GM10248 (cell line): ENCODE measurements at regions not wholly inside any gene's neighbourhood (a gene's known extent, or its start where the extent isn't known, plus 50 kb on each side); places are given as distances from the start of the nearest gene placed in this dataset.

Experiments used
- CTCF ChIA-PET: fragments of 300-600 bp; sonication (Branson Sonifier 250); formaldehyde crosslinking; extraction: SDS; loops from one replicate; lab custom pipeline; 2021; ENCODE audit warnings: antibody characterized with exemption; lab: Yijun Ruan, JAX
- POLR2A ChIA-PET: fragments of 350-650 bp; sonication (Branson Sonifier 250); formaldehyde crosslinking; extraction: SDS; loops from one replicate; lab custom pipeline; 2020; ENCODE audit warnings: antibody characterized with exemption; lab: Yijun Ruan, JAX
- DNase-seq: peaks from one replicate; pipeline ENCODE4 v3.0.0; 2012; ENCODE audit errors: extremely low spot score
- TF ChIP-seq, protein P1 (sequence below): IDR thresholded peaks from 2 replicates; pipeline ENCODE4 v1.5.1; 2012; ENCODE audit warnings: mild to moderate bottlenecking, low read depth; ENCODE audit errors: extremely low read depth, missing control alignments, control extremely low read depth

GRCh38 chr12:58804749-58805148 is 115.6 kb downstream of the LRIG3 start:
- ChIA-PET POLR2A (no interaction called here), CTCF (interaction anchor here (0.9 to 1.0 kb wide), 2 partner anchors 10 to 59 kb away, joined by 3 read pairs; no protein-coding TSS in a partner anchor)
- DNase-seq: no peak
- TF ChIP-seq, protein P1, sequence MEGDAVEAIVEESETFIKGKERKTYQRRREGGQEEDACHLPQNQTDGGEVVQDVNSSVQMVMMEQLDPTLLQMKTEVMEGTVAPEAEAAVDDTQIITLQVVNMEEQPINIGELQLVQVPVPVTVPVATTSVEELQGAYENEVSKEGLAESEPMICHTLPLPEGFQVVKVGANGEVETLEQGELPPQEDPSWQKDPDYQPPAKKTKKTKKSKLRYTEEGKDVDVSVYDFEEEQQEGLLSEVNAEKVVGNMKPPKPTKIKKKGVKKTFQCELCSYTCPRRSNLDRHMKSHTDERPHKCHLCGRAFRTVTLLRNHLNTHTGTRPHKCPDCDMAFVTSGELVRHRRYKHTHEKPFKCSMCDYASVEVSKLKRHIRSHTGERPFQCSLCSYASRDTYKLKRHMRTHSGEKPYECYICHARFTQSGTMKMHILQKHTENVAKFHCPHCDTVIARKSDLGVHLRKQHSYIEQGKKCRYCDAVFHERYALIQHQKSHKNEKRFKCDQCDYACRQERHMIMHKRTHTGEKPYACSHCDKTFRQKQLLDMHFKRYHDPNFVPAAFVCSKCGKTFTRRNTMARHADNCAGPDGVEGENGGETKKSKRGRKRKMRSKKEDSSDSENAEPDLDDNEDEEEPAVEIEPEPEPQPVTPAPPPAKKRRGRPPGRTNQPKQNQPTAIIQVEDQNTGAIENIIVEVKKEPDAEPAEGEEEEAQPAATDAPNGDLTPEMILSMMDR: peak; percentile 12

- ChIA-PET POLR2A (no interaction called here), CTCF (no interaction called here)
- TF ChIP-seq, protein P1: no peak
- DNase-seq: no peak
Measured at GRCh38 chr12:58809064-58809607, 111.2 kb downstream of the LRIG3 start.

- ChIA-PET CTCF (interaction anchor here (1.5 kb wide), 1 partner anchor 8 kb away, joined by 3 read pairs; no protein-coding TSS in a partner anchor), POLR2A (no interaction called here)
- DNase-seq: no peak
- TF ChIP-seq, protein P1: no peak
Measured at GRCh38 chr12:58811346-58811745, 109.0 kb downstream of the LRIG3 start.

DNA sequence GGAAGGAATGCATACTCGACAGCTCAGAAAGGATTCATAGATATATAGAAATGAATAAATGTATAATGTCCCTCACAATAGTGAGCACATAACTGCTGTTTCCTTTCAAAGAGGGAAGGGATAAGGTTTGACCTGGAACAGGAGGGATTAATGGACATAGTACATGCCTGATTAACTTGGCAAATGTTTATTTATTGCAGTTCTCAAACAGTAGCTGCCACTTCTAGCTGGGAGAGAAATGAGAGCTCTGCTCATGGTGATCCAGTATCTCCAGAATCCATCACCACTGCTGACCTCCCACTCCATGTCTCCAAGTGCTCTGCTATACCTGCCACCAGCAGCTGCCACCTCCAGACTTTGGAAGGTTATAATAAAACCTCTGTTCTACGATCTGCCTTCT is 108.1 kb downstream of the LRIG3 start:
- no peak for DNase-seq
- TF ChIP-seq, protein P1: no peak
- CTCF ChIA-PET: interaction anchor here (1.1 to 1.3 kb wide), 2 partner anchors 10 kb away, joined by 3 read pairs; no protein-coding TSS in a partner anchor
- POLR2A ChIA-PET: no interaction called here

DNA sequence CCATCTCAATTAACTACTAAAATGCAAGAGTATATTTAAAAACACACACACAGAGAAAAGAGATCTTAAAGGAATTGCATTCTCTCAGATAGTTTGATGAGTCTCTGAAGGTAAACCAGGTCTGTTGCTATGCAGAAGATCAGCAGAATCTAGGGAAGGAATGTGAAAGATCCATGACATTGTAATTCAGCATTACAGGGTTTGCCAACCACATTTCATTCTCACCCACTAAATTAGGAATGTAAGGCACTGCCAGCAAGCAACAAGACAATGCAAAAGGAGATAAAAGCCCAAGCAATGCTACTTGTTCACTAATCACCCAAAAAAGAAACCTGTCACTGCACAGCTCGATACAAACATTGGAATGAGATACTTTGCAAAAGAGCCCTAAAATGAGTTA is 106.3 kb downstream of the LRIG3 start:
- POLR2A ChIA-PET: no interaction called here
- TF ChIP-seq, protein P1: no peak
- no peak for DNase-seq
- CTCF ChIA-PET: no interaction called here

DNA sequence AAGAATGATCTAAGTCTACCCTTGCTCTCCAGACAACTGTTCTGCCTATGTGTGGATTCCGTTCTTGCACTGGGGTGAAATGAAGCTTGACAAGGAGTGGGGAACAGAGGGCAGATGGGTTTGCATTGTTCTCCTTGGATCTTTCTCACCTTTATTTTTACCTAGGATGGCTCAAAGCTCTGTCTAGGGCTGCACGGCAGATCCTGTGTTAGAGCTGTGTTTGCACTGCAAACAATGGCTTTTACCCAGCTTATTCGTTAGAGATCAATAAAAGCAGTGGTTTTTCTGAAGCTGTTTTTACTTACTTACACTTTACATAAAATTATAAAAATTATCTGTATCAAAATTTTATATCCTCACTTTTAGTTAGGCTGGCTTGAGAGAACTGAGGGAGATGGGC is 105.1 kb downstream of the LRIG3 start:
- TF ChIP-seq, protein P1: no peak
- ChIA-PET POLR2A (no interaction called here), CTCF (no interaction called here)
- no peak for DNase-seq
